Psoas muscle (tissue), 7 donors: ENCODE measurements at regions not wholly inside any gene's neighbourhood (a gene's known extent, or its start where the extent isn't known, plus 50 kb on each side); places are given as distances from the start of the nearest gene placed in this dataset.
"Not testable (repeated sequence)": the region's sequence is repeated elsewhere in the genome, so short reads cannot be mapped to it uniquely, and the experiment has no call there.

Experiments
- ATAC-seq, 4 donors: fragments of 200-7000 bp; cut with Tn5 transposase; one replicate each; pipeline ENCODE4 v1.9.1; 2020; ENCODE audit warnings: moderate library complexity in 3 of 4, mild to moderate bottlenecking in 2 of 4
- DNase-seq, 2 donors: peaks; one replicate each; pipeline ENCODE4 v3.0.0-alpha.2; 2020
- H3K27ac ChIP-seq: fragments of 200-600 bp; one replicate; pipeline ENCODE4 v1.8.0; 2022
- H3K27me3 ChIP-seq, 3 donors: fragments of 200-600 bp in 1 of 3; one replicate each; pipeline versions ENCODE4 v1.6.1 to v1.8.0; 2013 to 2022; ENCODE audit warnings: low read length in 2 of 3, mild to moderate bottlenecking in 2 of 3, moderate library complexity in 1 of 3; ENCODE audit not compliant: insufficient read depth in 3 of 3
- H3K36me3 ChIP-seq, 2 donors: fragments of 200-600 bp in 1 of 2; one replicate each; pipeline versions ENCODE4 v1.6.1 to v1.8.0; 2013 to 2022; ENCODE audit warnings: low read depth in 1 of 2, mild to moderate bottlenecking in 1 of 2, moderate library complexity in 1 of 2; ENCODE audit not compliant: insufficient read depth in 1 of 2
- H3K4me1 ChIP-seq: fragments of 200-600 bp; one replicate; pipeline ENCODE4 v1.8.0; 2022
- H3K4me3 ChIP-seq: fragments of 200-600 bp; one replicate; pipeline ENCODE4 v1.8.0; 2022; ENCODE audit warnings: mild to moderate bottlenecking
- H3K9me3 ChIP-seq: fragments of 200-600 bp; one replicate; pipeline ENCODE4 v1.8.0; 2022
- CTCF ChIP-seq: fragments of 200-600 bp; IDR thresholded peaks from one replicate; pipeline ENCODE4 v1.8.0; 2022; ENCODE audit warnings: antibody characterized with exemption
- WGBS, 3 donors: extraction: QIAGEN DNeasy Blood & Tissue Kit; methylation state at CpG; one replicate each; pipeline versions ENCODE4 v1.1.6 to v1.1.7; 2013; 5-methylcytosine and 5-hydroxymethylcytosine counted together
- intact Hi-C, 2 donors: fragments of 100-400 bp; cut with DNase I; formaldehyde crosslinking; loops; one replicate each; pipeline versions ENCODE4 v1.11.0 to v1.14.2; 2022
- donor health status: healthy with polysubstance abuse.
- donor health status: DM: no; HTN: no; CAD: no; lungs with moderate emphysema.
- donor health status: Bipolar disorder and iron deficiency.
- donor health status: healthy.
- donor health status: DM: yes; HTN: yes; CAD: no.
- donor health status: DM: no; HTN: no; CAD: no.
- donor health status: DM: yes; HTN: yes; CAD: no.

- no peak for TF ChIP-seq CTCF
- 82 to 88% (median 87%) methylated on average over 1 of the region's 1 CpG for WGBS, 3 donors
- no peak overlapping the region for H3K27ac ChIP-seq
- no peaks in the 10 kb centered on the region for H3K36me3 ChIP-seq
- no peaks in the 10 kb centered on the region for H3K4me1 ChIP-seq
- no peaks in the 10 kb centered on the region for H3K27me3 ChIP-seq
- DNase-seq = no peak
- intact Hi-C loops = no loop called here
- no peak overlapping the region for H3K4me3 ChIP-seq
- no peak for ATAC-seq
- no peaks in the 10 kb centered on the region for H3K9me3 ChIP-seq
Observed at GRCh38 chr5:19241690-19242089, 746.3 kb downstream of the CDH18 start.

- intact Hi-C loops, H3K4me3 ChIP-seq, H3K27ac ChIP-seq, H3K4me1 ChIP-seq, DNase-seq, ATAC-seq, H3K9me3 ChIP-seq, H3K27me3 ChIP-seq, H3K36me3 ChIP-seq: not testable (repeated sequence)
- 85 to 95% (median 95%) methylated on average over 1 of the region's 1 CpG for WGBS, 3 donors
Observed at GRCh38 chr5:19246191-19246590, 741.8 kb downstream of the CDH18 start.

- no peak for DNase-seq
- Histone ChIP-seq H3K9me3 (no peaks in the 10 kb centered on the region), H3K27me3 (no peaks in the 10 kb centered on the region), H3K4me3 (no peak overlapping the region), H3K4me1 (no peaks in the 10 kb centered on the region), H3K36me3 (no peaks in the 10 kb centered on the region), H3K27ac (no peak overlapping the region)
- 87 to 95% (median 88%) methylated on average over 3 of the region's 3 CpGs for WGBS, 3 donors
- intact Hi-C loops = no loop called here
- TF ChIP-seq CTCF = no peak
- ATAC-seq = no peak
Observed at GRCh38 chr5:19247302-19247701, 740.7 kb downstream of the CDH18 start.

GRCh38 chr5:19256036-19256435, 732.0 kb downstream of the CDH18 start:
- Histone ChIP-seq H3K9me3 (no peaks in the 10 kb centered on the region), H3K36me3 (no peaks in the 10 kb centered on the region), H3K27me3 (no peaks in the 10 kb centered on the region), H3K4me1 (no peaks in the 10 kb centered on the region), H3K27ac (no peak overlapping the region), H3K4me3 (no peak overlapping the region)
- WGBS, 3 donors = 13 to 37% (median 28%) methylated on average over 1 of the region's 1 CpG
- intact Hi-C loops = no loop called here
- DNase-seq (no peak), ATAC-seq (no peak)
- no peak for TF ChIP-seq CTCF

- TF ChIP-seq CTCF = no peak
- intact Hi-C loops = no loop called here
- no peaks in the 10 kb centered on the region for H3K4me1 ChIP-seq
- no peaks in the 10 kb centered on the region for H3K9me3 ChIP-seq
- no peak overlapping the region for H3K4me3 ChIP-seq
- DNase-seq = no peak
- no peak for ATAC-seq
- no peak overlapping the region for H3K27ac ChIP-seq
- H3K36me3 ChIP-seq = no peaks in the 10 kb centered on the region
- no peaks in the 10 kb centered on the region for H3K27me3 ChIP-seq
Observed at GRCh38 chr5:19258686-19259085, 729.3 kb downstream of the CDH18 start.
